Mesendoderm (in vitro differentiated cells): ENCODE measurements at regions not wholly inside any gene's neighbourhood (a gene's known extent, or its start where the extent isn't known, plus 50 kb on each side); places are given as distances from the start of the nearest gene placed in this dataset.
A peak's percentile ranks its signal among the peaks of the same experiment; 100 is the strongest.

Experiments used
- DNase-seq: peaks from one replicate; pipeline ENCODE4 v3.0.0; 2013
- H2AK5ac ChIP-seq: 2 replicates; pipeline ENCODE4 v1.6.1; 2013; ENCODE audit warnings: low read length, inconsistent platforms
- H2BK120ac ChIP-seq: 2 replicates; pipeline ENCODE4 v1.6.1; 2013; ENCODE audit warnings: low read depth, mild to moderate bottlenecking, low read length, moderate library complexity, mixed read lengths
- H2BK15ac ChIP-seq: replicated peaks from 2 replicates; pipeline ENCODE4 v1.6.1; 2013; ENCODE audit warnings: low read depth, mild to moderate bottlenecking, moderate library complexity
- H2BK5ac ChIP-seq: 2 replicates; pipeline ENCODE4 v1.6.1; 2013; ENCODE audit warnings: low read length, inconsistent platforms
- H3K18ac ChIP-seq: 2 replicates; pipeline ENCODE4 v1.6.1; 2013; ENCODE audit warnings: mild to moderate bottlenecking, low read length, mixed read lengths
- H3K23ac ChIP-seq: one replicate; pipeline ENCODE4 v1.6.1; 2013; ENCODE audit warnings: low read length
- H3K27ac ChIP-seq: 2 replicates; pipeline ENCODE4 v1.5.1; 2013; ENCODE audit warnings: low read depth, mild to moderate bottlenecking, inconsistent platforms, low read length, moderate library complexity
- H3K27me3 ChIP-seq: 2 replicates; pipeline ENCODE4 v1.6.1; 2013; ENCODE audit warnings: low read length, control low read depth, mild to moderate bottlenecking, inconsistent platforms; ENCODE audit not compliant: insufficient read depth, poor library complexity
- H3K36me3 ChIP-seq: 2 replicates; pipeline ENCODE4 v1.6.1; 2013; ENCODE audit warnings: low read length, inconsistent platforms; ENCODE audit not compliant: control insufficient read depth, insufficient read depth
- H3K4ac ChIP-seq: one replicate; pipeline ENCODE4 v1.6.1; 2013; ENCODE audit warnings: low read depth, mild to moderate bottlenecking, low read length, moderate library complexity
- H3K4me1 ChIP-seq: 2 replicates; pipeline ENCODE4 v1.6.1; 2013; ENCODE audit warnings: low read depth, low read length, inconsistent platforms; ENCODE audit not compliant: control insufficient read depth
- H3K4me2 ChIP-seq: 2 replicates; pipeline ENCODE4 v1.6.1; 2013; ENCODE audit warnings: low read length
- H3K4me3 ChIP-seq: 2 replicates; pipeline ENCODE4 v1.5.1; 2013; ENCODE audit warnings: mild to moderate bottlenecking, low read length
- H3K56ac ChIP-seq: one replicate; pipeline ENCODE4 v1.6.1; 2013; ENCODE audit warnings: low read length
- H3K79me1 ChIP-seq: 2 replicates; pipeline ENCODE4 v1.6.1; 2013; ENCODE audit warnings: low read length, inconsistent platforms
- H3K79me2 ChIP-seq: 2 replicates; pipeline ENCODE4 v1.6.1; 2013; ENCODE audit warnings: mild to moderate bottlenecking, low read length; ENCODE audit not compliant: control insufficient read depth, insufficient read depth
- H3K9ac ChIP-seq: 2 replicates; pipeline ENCODE4 v1.6.1; 2013; ENCODE audit warnings: low read length, inconsistent platforms
- H4K5ac ChIP-seq: one replicate; pipeline ENCODE4 v1.6.1; 2013; ENCODE audit warnings: low read length
- H4K8ac ChIP-seq: one replicate; pipeline ENCODE4 v1.6.1; 2013; ENCODE audit warnings: low read depth, mild to moderate bottlenecking, control low read depth, low read length, moderate library complexity
- WGBS: extraction: QIAGEN DNeasy Blood & Tissue Kit; methylation state at CpG from one replicate; pipeline ENCODE4 v1.1.7; 2013; ENCODE audit warnings: low lambda C conversion rate, missing lambda C conversion rate; ENCODE audit not compliant: insufficient coverage; ENCODE audit errors: extremely low coverage; 5-methylcytosine and 5-hydroxymethylcytosine counted together

DNA sequence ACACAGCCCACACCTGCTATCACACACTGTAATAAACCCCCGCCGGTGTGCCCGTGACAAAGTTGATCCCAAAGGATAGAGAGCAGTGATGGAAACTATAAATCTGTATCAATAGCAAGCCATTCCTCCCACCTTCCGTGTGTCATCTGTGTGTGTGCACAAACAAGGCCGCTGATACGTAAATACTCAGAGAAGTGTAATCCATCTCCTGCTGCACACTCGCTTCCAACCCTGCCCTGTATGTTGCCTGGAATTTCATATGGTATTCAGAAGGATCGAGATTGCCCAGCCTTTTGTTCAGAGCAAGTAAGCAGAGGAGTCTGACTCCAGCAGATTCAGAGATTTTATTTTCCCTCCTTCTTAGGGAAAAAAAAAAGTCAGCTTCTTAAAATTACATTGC, 581.1 kb upstream of the ZFHX3 start:
- Histone ChIP-seq H4K8ac (no peak overlapping the region), H3K79me2 (no peaks in the 10 kb centered on the region)
- no CpG with 5 or more reads among the region's 8 CpGs for WGBS

GRCh38 chr16:73617738-73618137, 569.8 kb upstream of the ZFHX3 start:
- no peak overlapping the region for H4K8ac ChIP-seq
- no peaks in the 10 kb centered on the region for H3K36me3 ChIP-seq
- no peak overlapping the region for H3K23ac ChIP-seq
- H4K5ac ChIP-seq = no peak overlapping the region
- no peak overlapping the region for H2BK120ac ChIP-seq
- H2BK5ac ChIP-seq = no peak overlapping the region
- WGBS = no CpG with 5 or more reads among the region's 4 CpGs
- H2AK5ac ChIP-seq = no peak overlapping the region
- no peak for DNase-seq
- H3K4me1 ChIP-seq = no peaks in the 10 kb centered on the region
- H3K27me3 ChIP-seq = no peaks in the 10 kb centered on the region
- H3K79me2 ChIP-seq = no peaks in the 10 kb centered on the region
- no peak overlapping the region for H3K56ac ChIP-seq
- H3K27ac ChIP-seq = no peak overlapping the region
- H2BK15ac ChIP-seq = no peak overlapping the region
- no peak overlapping the region for H3K9ac ChIP-seq
- H3K4ac ChIP-seq = no peak overlapping the region
- no peak overlapping the region for H3K4me2 ChIP-seq
- no peak overlapping the region for H3K4me3 ChIP-seq
- H3K18ac ChIP-seq = no peak overlapping the region
- no peaks in the 10 kb centered on the region for H3K79me1 ChIP-seq

More for the DNA sequence above, 581.1 kb upstream of the ZFHX3 start:
- Histone ChIP-seq H3K23ac (no peak overlapping the region), H2AK5ac (no peak overlapping the region), H3K79me1 (no peaks in the 10 kb centered on the region), H3K36me3 (no peaks in the 10 kb centered on the region), H2BK5ac (no peak overlapping the region), H3K4ac (no peak overlapping the region), H3K9ac (no peak overlapping the region), H3K4me2 (no peak overlapping the region), H4K5ac (no peak overlapping the region), H3K27me3 (no peaks in the 10 kb centered on the region), H3K27ac (no peak overlapping the region), H3K56ac (no peak overlapping the region), H3K4me3 (no peak overlapping the region), H3K4me1 (no peaks in the 10 kb centered on the region), H2BK120ac (no peak overlapping the region), H3K18ac (no peak overlapping the region), H2BK15ac (no peak overlapping the region)
- DNase-seq = no peak

- Histone ChIP-seq H2BK120ac (no peak overlapping the region), H3K56ac (no peak overlapping the region), H3K23ac (no peak overlapping the region), H3K18ac (no peak overlapping the region), H3K27me3 (no peaks in the 10 kb centered on the region), H4K8ac (no peak overlapping the region), H3K4me1 (no peaks in the 10 kb centered on the region), H3K36me3 (no peaks in the 10 kb centered on the region), H3K27ac (no peak overlapping the region), H2BK5ac (no peak overlapping the region), H4K5ac (no peak overlapping the region), H2AK5ac (no peak overlapping the region), H3K4me3 (no peak overlapping the region), H3K79me1 (no peaks in the 10 kb centered on the region), H3K4me2 (no peak overlapping the region), H2BK15ac (no peak overlapping the region), H3K4ac (no peak overlapping the region), H3K79me2 (no peaks in the 10 kb centered on the region), H3K9ac (no peak overlapping the region)
- no peak for DNase-seq
- no CpG with 5 or more reads among the region's 6 CpGs for WGBS
These were observed 568.8 kb upstream of the ZFHX3 start for GRCh38 chr16:73616770-73617169.

GRCh38 chr16:73616166-73616753, 568.3 kb upstream of the ZFHX3 start:
- H3K9ac ChIP-seq = no peak overlapping the region
- H2AK5ac ChIP-seq = no peak overlapping the region
- H2BK15ac ChIP-seq = no peak overlapping the region
- no peaks in the 10 kb centered on the region for H3K36me3 ChIP-seq
- DNase-seq = peak; percentile 68
- no CpG with 5 or more reads among the region's 5 CpGs for WGBS
- H4K5ac ChIP-seq = no peak overlapping the region
- no peak overlapping the region for H4K8ac ChIP-seq
- H3K4me1 ChIP-seq = no peaks in the 10 kb centered on the region
- no peak overlapping the region for H2BK5ac ChIP-seq
- H3K4me3 ChIP-seq = no peak overlapping the region
- H3K23ac ChIP-seq = no peak overlapping the region
- H3K4me2 ChIP-seq = no peak overlapping the region
- H3K18ac ChIP-seq = no peak overlapping the region
- H3K56ac ChIP-seq = no peak overlapping the region
- no peak overlapping the region for H3K4ac ChIP-seq
- H2BK120ac ChIP-seq = no peak overlapping the region
- no peaks in the 10 kb centered on the region for H3K27me3 ChIP-seq
- H3K27ac ChIP-seq = no peak overlapping the region
- H3K79me1 ChIP-seq = no peaks in the 10 kb centered on the region
- no peaks in the 10 kb centered on the region for H3K79me2 ChIP-seq

DNA sequence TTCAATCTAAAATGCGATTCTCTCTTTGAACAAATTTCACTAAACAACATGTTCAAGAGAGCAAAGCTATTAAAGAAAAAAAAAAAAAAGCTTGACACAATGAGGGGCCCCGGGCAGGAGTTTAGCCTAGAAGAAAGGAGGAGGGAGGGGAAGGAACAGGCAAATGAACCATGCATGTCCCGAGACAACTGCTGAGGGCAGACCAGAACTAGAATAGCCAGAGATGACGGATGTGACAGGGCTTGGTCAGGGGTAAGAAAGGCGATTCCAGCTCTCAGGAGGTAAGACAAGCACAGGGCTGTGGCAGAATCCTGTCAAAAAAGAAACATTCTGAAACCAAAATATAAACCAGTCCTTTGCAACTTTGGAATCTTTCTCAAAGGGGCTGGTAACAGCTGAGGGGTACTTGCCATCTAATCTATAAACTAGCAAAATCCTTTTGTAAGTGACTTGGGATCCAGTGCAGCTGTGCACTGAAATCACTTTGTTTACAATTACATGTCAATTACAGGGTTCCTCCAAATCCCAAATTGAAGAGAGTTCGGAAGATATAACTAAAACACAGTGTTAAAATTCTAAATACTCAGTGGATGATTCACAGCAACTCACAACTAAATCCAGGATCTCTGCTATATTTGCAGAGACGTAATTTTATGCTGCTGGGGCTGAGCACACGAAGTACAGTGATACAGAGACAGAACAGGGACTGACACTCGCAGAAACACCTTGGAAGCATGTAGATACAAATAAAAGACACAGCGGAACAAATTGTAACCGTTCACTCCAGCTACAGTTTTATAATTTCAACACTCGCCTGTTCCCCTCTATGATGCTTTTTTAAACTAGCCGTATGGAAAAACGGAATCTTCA, 567.4 kb upstream of the ZFHX3 start:
- Histone ChIP-seq H3K18ac (no peak overlapping the region), H3K27ac (no peak overlapping the region), H4K5ac (no peak overlapping the region), H2BK15ac (no peak overlapping the region), H2BK120ac (no peak overlapping the region), H3K4me3 (no peak overlapping the region), H3K4me1 (no peaks in the 10 kb centered on the region), H3K79me2 (no peaks in the 10 kb centered on the region), H3K36me3 (no peaks in the 10 kb centered on the region), H3K4me2 (no peak overlapping the region), H3K23ac (no peak overlapping the region), H3K4ac (no peak overlapping the region), H2AK5ac (no peak overlapping the region), H3K56ac (no peak overlapping the region), H3K79me1 (no peaks in the 10 kb centered on the region), H2BK5ac (no peak overlapping the region), H3K9ac (no peak overlapping the region), H3K27me3 (no peaks in the 10 kb centered on the region), H4K8ac (no peak overlapping the region)
- DNase-seq = no peak
- no CpG with 5 or more reads among the region's 14 CpGs for WGBS
